Body of pancreas (tissue), 4 donors: ENCODE measurements at regions not wholly inside any gene's neighbourhood (a gene's known extent, or its start where the extent isn't known, plus 50 kb on each side); places are given as distances from the start of the nearest gene placed in this dataset.

Source experiments
- ATAC-seq: fragments of 150-250 bp; one replicate; pipeline ENCODE4 v1.9.1; 2016
- DNase-seq, 4 donors: peaks; one replicate each; pipeline ENCODE4 v3.0.0-alpha.2; 2019
- H3K27ac ChIP-seq, 4 donors: fragments of 200-600 bp; sonication (generic); 1 replicate in 3 of 4; 2 replicates in 1 of 4; pipeline versions ENCODE4 v1.5.1 to v1.6.1; 2016 to 2019; ENCODE audit warnings: mild to moderate bottlenecking in 1 of 4, mixed read lengths in 1 of 4, moderate library complexity in 1 of 4
- H3K27me3 ChIP-seq, 2 donors: fragments of 200-600 bp; sonication (generic); one replicate each; pipeline ENCODE4 v1.6.0; 2016; ENCODE audit warnings: mild to moderate bottlenecking in 1 of 2
- H3K36me3 ChIP-seq, 2 donors: fragments of 200-600 bp; sonication (generic); replicated peaks in 1 of 2; 2 replicates each; pipeline ENCODE4 v1.5.1; 2016; ENCODE audit warnings: low read depth in 2 of 2; ENCODE audit not compliant: insufficient read depth in 1 of 2
- H3K4me1 ChIP-seq: fragments of 200-600 bp; sonication (generic); one replicate; pipeline ENCODE4 v1.6.0; 2016
- H3K4me3 ChIP-seq, 2 donors: fragments of 200-600 bp; sonication (generic); 1 replicate in 1 of 2; 2 replicates in 1 of 2; pipeline ENCODE4 v1.5.1; 2016 to 2019
- H3K9me3 ChIP-seq, 3 donors: fragments of 200-600 bp; sonication (generic); 1 replicate in 2 of 3; 2 replicates in 1 of 3; pipeline ENCODE4 v1.5.1; 2016
- CTCF ChIP-seq, 7 experiments: fragments of 450-650 bp in 4 of 7; fragments of 200-600 bp in 3 of 7; sonication (generic) in 3 of 7; IDR thresholded peaks; one replicate each; pipeline ENCODE4 v1.5.1; 2016 to 2019; ENCODE audit warnings: antibody characterized with exemption in 7 of 7
- POLR2A ChIP-seq, 3 donors: fragments of 450-650 bp; IDR thresholded peaks; one replicate each; pipeline ENCODE4 v1.6.1; 2016; ENCODE audit warnings: antibody characterized with exemption in 3 of 3, mild to moderate bottlenecking in 2 of 3
- WGBS, 2 donors: methylation state at CpG; one replicate each; pipeline ENCODE4 v1.1.5; 2017; 5-methylcytosine and 5-hydroxymethylcytosine counted together
- intact Hi-C: fragments of 100-400 bp; cut with DNase I; formaldehyde crosslinking; loops from one replicate; pipeline ENCODE4 v1.15.1; 2023

- H3K4me1 ChIP-seq, result no peaks in the 10 kb centered on the region
- no peaks in the 10 kb centered on the region for H3K27me3 ChIP-seq
- no peak overlapping the region for H3K4me3 ChIP-seq
- ATAC-seq (no peak), DNase-seq (peak; percentile 5 to 18 (median 14))
- intact Hi-C loops, result no loop called here
- TF ChIP-seq CTCF (IDR thresholded peaks at IDR 0.05) (no peak), POLR2A (IDR thresholded peaks at IDR 0.05) (no peak)
- no peaks in the 10 kb centered on the region for H3K36me3 ChIP-seq
- H3K27ac ChIP-seq, result no peak overlapping the region
- no peaks in the 10 kb centered on the region for H3K9me3 ChIP-seq
- WGBS, 2 donors, result 57 to 62% methylated on average over 4 of the region's 4 CpGs
Observed at GRCh38 chr14:51552768-51553404, 98.8 kb upstream of the FRMD6 start.

- intact Hi-C loops, result no loop called here
- Histone ChIP-seq H3K36me3 (no peaks in the 10 kb centered on the region), H3K4me1 (no peaks in the 10 kb centered on the region), H3K27me3 (no peaks in the 10 kb centered on the region), H3K4me3 (no peak overlapping the region), H3K9me3 (no peaks in the 10 kb centered on the region), H3K27ac (no peak overlapping the region)
- 70 to 73% methylated on average over 8 of the region's 8 CpGs for WGBS, 2 donors
- ATAC-seq (no peak), DNase-seq (no peak)
- no peak for TF ChIP-seq CTCF (IDR thresholded peaks at IDR 0.05)
- TF ChIP-seq POLR2A (IDR thresholded peaks at IDR 0.05), result no peak
Observed at GRCh38 chr14:51554339-51554920, 97.3 kb upstream of the FRMD6 start.

GRCh38 chr14:51554953-51555352 is 96.8 kb upstream of the FRMD6 start:
- no peak for TF ChIP-seq CTCF (IDR thresholded peaks at IDR 0.05)
- TF ChIP-seq POLR2A (IDR thresholded peaks at IDR 0.05), result no peak
- 67 to 72% methylated on average over 2 of the region's 2 CpGs for whole genome bisulfite sequencing, 2 donors
- intact Hi-C loops, result no loop called here
- ATAC-seq (no peak), DNase-seq (no peak)
- no peak overlapping the region for H3K27ac ChIP-seq
- no peak overlapping the region for H3K4me3 ChIP-seq
- H3K27me3 ChIP-seq, result no peaks in the 10 kb centered on the region
- H3K36me3 ChIP-seq, result no peaks in the 10 kb centered on the region
- no peaks in the 10 kb centered on the region for H3K4me1 ChIP-seq
- no peaks in the 10 kb centered on the region for H3K9me3 ChIP-seq

- DNase-seq, result no peak
- no peaks in the 10 kb centered on the region for H3K36me3 ChIP-seq
- no peaks in the 10 kb centered on the region for H3K4me1 ChIP-seq
- H3K27me3 ChIP-seq, result no peaks in the 10 kb centered on the region
- no peak overlapping the region for H3K27ac ChIP-seq
- no peak for ATAC-seq
- TF ChIP-seq CTCF (IDR thresholded peaks at IDR 0.05), result no peak
- TF ChIP-seq POLR2A (IDR thresholded peaks at IDR 0.05), result no peak
- 85 to 86% methylated on average over 2 of the region's 2 CpGs for WGBS, 2 donors
- no peak overlapping the region for H3K4me3 ChIP-seq
- intact Hi-C loops, result no loop called here
- H3K9me3 ChIP-seq, result no peaks in the 10 kb centered on the region
Observed at GRCh38 chr14:51561141-51561540, 90.6 kb upstream of the FRMD6 start.

GRCh38 chr14:51562816-51563215 is 88.9 kb upstream of the FRMD6 start:
- ATAC-seq, result no peak
- H3K9me3 ChIP-seq, result no peaks in the 10 kb centered on the region
- TF ChIP-seq POLR2A (IDR thresholded peaks at IDR 0.05), result no peak
- TF ChIP-seq CTCF (IDR thresholded peaks at IDR 0.05), result no peak
- intact Hi-C loops, result no loop called here
- H3K27ac ChIP-seq, result no peak overlapping the region
- no peaks in the 10 kb centered on the region for H3K36me3 ChIP-seq
- no peak for DNase-seq
- no peaks in the 10 kb centered on the region for H3K4me1 ChIP-seq
- H3K4me3 ChIP-seq, result no peak overlapping the region
- 69 to 78% methylated on average over 5 of the region's 5 CpGs for WGBS, 2 donors
- no peaks in the 10 kb centered on the region for H3K27me3 ChIP-seq
